HG02852 (cell line): ENCODE measurements at regions not wholly inside any gene's neighbourhood (a gene's known extent, or its start where the extent isn't known, plus 50 kb on each side); places are given as distances from the start of the nearest gene placed in this dataset.

Experiments
- ATAC-seq: cut with Tn5 transposase; IDR thresholded peaks from one replicate; pipeline ENCODE4 v1.9.1; 2021; ENCODE audit warnings: mild to moderate bottlenecking, moderate library complexity; ENCODE audit not compliant: unreplicated experiment

- no peak for ATAC-seq
Observed at GRCh38 chr4:175424111-175424510, 388.0 kb downstream of the GPM6A start.

GRCh38 chr4:175427751-175428150 lies 384.3 kb downstream of the GPM6A start:
- no peak for ATAC-seq

GRCh38 chr4:175431694-175432093 lies 380.4 kb downstream of the GPM6A start:
- ATAC-seq = no peak

GRCh38 chr4:175435381-175435783 lies 376.7 kb downstream of the GPM6A start:
- ATAC-seq = no peak

- ATAC-seq = no peak
Observed at GRCh38 chr4:175436196-175436595, 375.9 kb downstream of the GPM6A start.

- ATAC-seq = no peak
Observed at GRCh38 chr4:175440786-175441185, 371.3 kb downstream of the GPM6A start.

- ATAC-seq = no peak
Observed at GRCh38 chr4:175441256-175441655, 370.8 kb downstream of the GPM6A start.

GRCh38 chr4:175443547-175443946 lies 368.5 kb downstream of the GPM6A start:
- ATAC-seq = no peak

GRCh38 chr4:175444512-175444911 lies 367.6 kb downstream of the GPM6A start:
- ATAC-seq = no peak

GRCh38 chr4:175447016-175447415 lies 365.0 kb downstream of the GPM6A start:
- no peak for ATAC-seq

GRCh38 chr4:175450446-175450845 lies 361.6 kb downstream of the GPM6A start:
- no peak for ATAC-seq

GRCh38 chr4:175451238-175451965 lies 360.7 kb downstream of the GPM6A start:
- ATAC-seq = no peak

GRCh38 chr4:175453456-175453855 lies 358.6 kb downstream of the GPM6A start:
- ATAC-seq = no peak

GRCh38 chr4:175456131-175456530 lies 355.9 kb downstream of the GPM6A start:
- no peak for ATAC-seq

GRCh38 chr4:175457956-175458355 lies 354.1 kb downstream of the GPM6A start:
- ATAC-seq = no peak

- no peak for ATAC-seq
Observed at GRCh38 chr4:175459571-175459970, 352.5 kb downstream of the GPM6A start.

- ATAC-seq = no peak
Observed at GRCh38 chr4:175460414-175460813, 351.6 kb downstream of the GPM6A start.

- no peak for ATAC-seq
Observed at GRCh38 chr4:175469514-175469913, 342.6 kb downstream of the GPM6A start.

GRCh38 chr4:175470131-175470530 lies 341.9 kb downstream of the GPM6A start:
- ATAC-seq = no peak

GRCh38 chr4:175480404-175480803 lies 331.7 kb downstream of the GPM6A start:
- ATAC-seq = no peak

- no peak for ATAC-seq
Observed at GRCh38 chr4:175499735-175500352, 312.2 kb downstream of the GPM6A start.

- no peak for ATAC-seq
Observed at GRCh38 chr4:175504318-175504717, 307.7 kb downstream of the GPM6A start.

GRCh38 chr4:175509320-175509719 lies 302.7 kb downstream of the GPM6A start:
- no peak for ATAC-seq
